ENCODE measurements at regions not wholly inside any gene's neighbourhood (a gene's known extent, or its start where the extent isn't known, plus 50 kb on each side); places are given as distances from the start of the nearest gene placed in this dataset.

GRCh38 chr10:61847640-61848039 is 53.9 kb upstream of the ARID5B start:
- no peak overlapping the region for H3K14ac ChIP-seq (ENCODE audit: insufficient read length)
- H3K4me3 ChIP-seq (ENCODE audit: extremely low read depth in 1 of 4, insufficient read depth in 2 of 4, low read depth in 3 of 4, low read length in 4 of 4), result no peak overlapping the region
- no peaks in the 10 kb centered on the region; a peak in 1 of 8 replicates for H3K36me3 ChIP-seq (ENCODE audit: control insufficient read depth in 2 of 4, insufficient read depth in 4 of 4, low read length in 3 of 4)
- H3K9me3 ChIP-seq (ENCODE audit: insufficient read depth in 2 of 2, low read depth in 1 of 2, low read length in 1 of 2), result no peaks in the 10 kb centered on the region
- peaks cover 13 to 49% (median 26%) of the 10 kb centered on the region in 4 experiments; a peak in 5 of 7 replicates for H3K27me3 ChIP-seq (replicated peaks in 1 of 4; ENCODE audit: control insufficient read depth in 3 of 4, extremely low read depth in 1 of 4, insufficient read depth in 3 of 4, low read length in 3 of 4)
- H2BK120ac ChIP-seq (replicated peaks; ENCODE audit: low read depth, low read length), result no peak overlapping the region
- H2BK12ac ChIP-seq (ENCODE audit: low read depth, low read length), result no peak overlapping the region
- no peak overlapping the region for H2BK20ac ChIP-seq (ENCODE audit: low read length)
- H3K4me2 ChIP-seq (ENCODE audit: insufficient read depth in 1 of 2, low read depth in 2 of 2, low read length in 2 of 2), result no peak overlapping the region
- H2AFZ ChIP-seq (ENCODE audit: low read length), result no peak overlapping the region
- WGBS, 2 experiments (ENCODE audit: extremely low coverage in 1 of 2, insufficient coverage in 1 of 2, insufficient read length in 1 of 2, insufficient replicate concordance in 2 of 2, low coverage in 1 of 2, low lambda C conversion rate in 2 of 2, missing lambda C conversion rate in 1 of 2), result 90% methylated on average over 2 of the region's 2 CpGs; no CpG with 5 or more reads in 1 of the 2 experiments
- H4K8ac ChIP-seq (ENCODE audit: extremely low read depth, insufficient read depth, low read length), result no peak overlapping the region
- H3K18ac ChIP-seq (ENCODE audit: extremely low read depth, low read length), result no peak overlapping the region
- peaks cover 0 to 9% (median 5%) of the 10 kb centered on the region in 4 experiments; a peak in 5 of 7 replicates for H3K4me1 ChIP-seq (replicated peaks in 1 of 4; ENCODE audit: control insufficient read depth in 3 of 4, insufficient read depth in 4 of 4, low read length in 3 of 4)
- H2AK5ac ChIP-seq (ENCODE audit: low read depth, low read length), result no peak overlapping the region
- DNase-seq (ENCODE audit: low read depth in 1 of 2, low spot score in 2 of 2), result no peak
- no peak overlapping the region for H3K9ac ChIP-seq (replicated peaks in 1 of 4; ENCODE audit: extremely low read depth in 1 of 4, low read depth in 3 of 4, low read length in 3 of 4)
- CTCF ChIA-PET (ENCODE audit: partially characterized antibody), result interaction anchor here (1.0 kb wide), 1 partner anchor 10 kb away, joined by 3 read pairs; no protein-coding TSS in a partner anchor
- no peaks in the 10 kb centered on the region for H3K79me2 ChIP-seq (ENCODE audit: control insufficient read depth in 1 of 2, insufficient read depth in 2 of 2, low read length in 2 of 2)
- no peaks in the 10 kb centered on the region for H3K23me2 ChIP-seq (ENCODE audit: low read depth, low read length)
- no peak for FAIRE-seq
- H3K27ac ChIP-seq (ENCODE audit: low read depth, low read length), result no peak overlapping the region
- H4K5ac ChIP-seq (ENCODE audit: insufficient read length, low read depth, low read length), result no peak overlapping the region
- POLR2A ChIA-PET (ENCODE audit: partially characterized antibody), result no interaction called here
- H3K23ac ChIP-seq (ENCODE audit: insufficient read length), result no peak overlapping the region
- H3K79me1 ChIP-seq (ENCODE audit: low read depth, low read length), result no peaks in the 10 kb centered on the region
- H3K56ac ChIP-seq (replicated peaks; ENCODE audit: insufficient read length, low read depth, low read length), result no peak overlapping the region
- no peak for TF ChIP-seq E2F6 (IDR thresholded peaks at IDR 0.05)
- TF ChIP-seq CBX5 (IDR thresholded peaks at IDR 0.05; ENCODE audit: low read depth, low read length), result no peak
- no peak overlapping the region for H3K4ac ChIP-seq (replicated peaks; ENCODE audit: insufficient read length, low read depth, low read length)
- no peaks in the 10 kb centered on the region for H4K20me1 ChIP-seq (replicated peaks in 1 of 2; ENCODE audit: control insufficient read depth in 1 of 2, insufficient read depth in 2 of 2, low read length in 2 of 2)
- no peak overlapping the region for H4K91ac ChIP-seq (replicated peaks; ENCODE audit: insufficient read length, low read length)
- no peak overlapping the region for H2BK5ac ChIP-seq (ENCODE audit: low read depth, low read length)
- H2BK15ac ChIP-seq (ENCODE audit: low read length), result no peak overlapping the region
